Endodermal cell (in vitro differentiated cells): ENCODE measurements at regions not wholly inside any gene's neighbourhood (a gene's known extent, or its start where the extent isn't known, plus 50 kb on each side); places are given as distances from the start of the nearest gene placed in this dataset.
"Not testable (repeated sequence)": the region's sequence is repeated elsewhere in the genome, so short reads cannot be mapped to it uniquely, and the experiment has no call there.

Experiments used
- DNase-seq: peaks from one replicate; pipeline ENCODE4 v3.0.0-alpha.2; 2017
- H3K27ac ChIP-seq: 2 replicates; pipeline ENCODE4 v1.5.1; 2013; ENCODE audit warnings: mild to moderate bottlenecking, low read depth, low read length, moderate library complexity
- H3K27me3 ChIP-seq: 2 replicates; pipeline ENCODE4 v1.6.1; 2013; ENCODE audit warnings: mild to moderate bottlenecking, low read length, moderate library complexity; ENCODE audit not compliant: insufficient read depth, control insufficient read depth, poor library complexity, severe bottlenecking
- H3K36me3 ChIP-seq: 2 replicates; pipeline ENCODE4 v1.7.0; 2013; ENCODE audit warnings: mild to moderate bottlenecking, low read length, moderate library complexity; ENCODE audit not compliant: control insufficient read depth, insufficient read depth
- H3K4me1 ChIP-seq: one replicate; pipeline ENCODE4 v1.7.0; 2013; ENCODE audit warnings: low read length; ENCODE audit not compliant: control insufficient read depth, insufficient read depth
- H3K4me3 ChIP-seq: 2 replicates; pipeline ENCODE4 v1.5.1; 2013; ENCODE audit warnings: mild to moderate bottlenecking, low read length, moderate library complexity
- H3K9ac ChIP-seq: 2 replicates; pipeline ENCODE4 v1.6.1; 2013; ENCODE audit warnings: mild to moderate bottlenecking, low read length, moderate library complexity; ENCODE audit not compliant: poor library complexity, severe bottlenecking; ENCODE audit errors: extremely low read depth
- H3K9me3 ChIP-seq: 2 replicates; pipeline ENCODE4 v1.6.1; 2013; ENCODE audit warnings: mild to moderate bottlenecking, low read length, moderate library complexity; ENCODE audit not compliant: control insufficient read depth
- H3K27ac Mint-ChIP-seq: 2 replicates; pipeline ENCODE4 v1.8.0; 2020; ENCODE audit warnings: mixed read lengths
- H3K27me3 Mint-ChIP-seq: 2 replicates; pipeline ENCODE4 v1.8.0; 2021; ENCODE audit warnings: mild to moderate bottlenecking, mixed read lengths; ENCODE audit not compliant: insufficient read depth
- H3K36me3 Mint-ChIP-seq: 2 replicates; pipeline ENCODE4 v1.8.0; 2020; ENCODE audit warnings: low read depth, mixed read lengths
- H3K4me1 Mint-ChIP-seq: 2 replicates; pipeline ENCODE4 v1.8.0; 2020; ENCODE audit warnings: mixed read lengths
- H3K4me3 Mint-ChIP-seq: 2 replicates; pipeline ENCODE4 v1.8.0; 2020; ENCODE audit warnings: mild to moderate bottlenecking, moderate library complexity, mixed read lengths
- H3K9me3 Mint-ChIP-seq: 2 replicates; pipeline ENCODE4 v1.8.0; 2020; ENCODE audit warnings: mild to moderate bottlenecking, mixed read lengths
- CTCF ChIP-seq: fragments of 200-600 bp; sonication (generic); conservative IDR thresholded peaks from 2 replicates; pipeline ENCODE4 v1.5.0; 2021; ENCODE audit warnings: antibody characterized with exemption, mild to moderate bottlenecking
- WGBS, 2 experiments: methylation state at CpG; one replicate each; pipeline versions ENCODE4 v1.1.5 to v1.1.7; 2013; ENCODE audit warnings: missing lambda C conversion rate in 2 of 2, mixed read lengths in 1 of 2; ENCODE audit not compliant: insufficient coverage in 1 of 2, insufficient read length in 1 of 2; 5-methylcytosine and 5-hydroxymethylcytosine counted together

DNA sequence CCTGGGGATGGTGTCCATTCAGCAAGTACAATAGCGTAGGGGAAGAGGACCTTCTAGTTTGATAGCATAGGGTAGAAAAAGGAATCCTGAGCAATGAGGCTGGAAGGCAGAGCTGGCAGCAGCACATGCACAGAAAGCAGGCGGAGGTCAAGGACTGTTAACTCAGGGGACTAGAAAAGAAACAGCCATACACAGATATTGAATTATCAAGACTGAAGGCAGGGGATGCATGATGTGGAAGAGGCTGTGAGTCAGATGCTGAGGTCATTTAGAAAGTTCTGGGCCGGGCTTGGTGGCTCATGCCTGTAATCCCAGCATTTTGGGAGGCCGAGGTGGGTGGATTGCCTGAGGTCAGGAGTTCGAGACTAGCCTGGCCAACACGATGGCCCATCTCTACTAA is 65.6 kb downstream of the OPTC start:
- TF ChIP-seq CTCF = no peak
- Mint-ChIP-seq H3K4me3 (no peak overlapping the region), H3K27me3 (peaks cover 1% of the 10 kb centered on the region), H3K27ac (no peak overlapping the region), H3K36me3 (no peaks in the 10 kb centered on the region), H3K4me1 (peaks cover 39% of the 10 kb centered on the region), H3K9me3 (no peaks in the 10 kb centered on the region)
- Histone ChIP-seq H3K4me1 (peaks cover 7% of the 10 kb centered on the region), H3K9ac (no peak overlapping the region), H3K27ac (no peak overlapping the region), H3K27me3 (no peaks in the 10 kb centered on the region), H3K4me3 (no peak overlapping the region), H3K36me3 (no peaks in the 10 kb centered on the region), H3K9me3 (no peaks in the 10 kb centered on the region)
- 81 to 89% methylated on average over 5 to 6 of the region's 6 CpGs for WGBS, 2 experiments
- no peak for DNase-seq

DNA sequence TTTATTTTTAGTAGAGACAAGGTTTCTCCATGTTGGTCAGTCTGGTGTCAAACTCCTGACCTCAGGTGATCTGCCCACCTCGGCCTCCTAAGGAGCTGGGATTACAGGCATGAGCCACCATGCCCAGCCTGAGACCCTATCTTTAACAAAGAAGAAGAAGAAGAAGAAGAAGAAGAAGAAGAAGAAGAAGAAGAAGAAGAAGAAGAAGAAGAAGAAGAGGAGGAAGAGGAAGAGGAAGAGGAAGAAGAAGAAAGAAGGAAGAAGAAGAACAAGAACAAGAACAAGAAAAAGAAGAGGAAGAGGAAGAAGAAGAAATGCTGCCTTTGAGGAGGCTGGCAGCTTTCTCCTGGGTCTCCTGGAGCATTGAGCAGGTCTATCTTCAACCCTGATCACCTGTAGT is 64.9 kb upstream of the ATP2B4 start:
- 92% methylated on average over 1 of the region's 1 CpG; no CpG with 5 or more reads in 1 of the 2 experiments for WGBS, 2 experiments
- H3K4me1 Mint-ChIP-seq = peaks cover 25% of the 10 kb centered on the region
- H3K9me3 Mint-ChIP-seq, DNase-seq, H3K36me3 ChIP-seq, H3K27me3 ChIP-seq, H3K9ac ChIP-seq, H3K4me1 ChIP-seq, H3K27ac ChIP-seq, H3K4me3 ChIP-seq, H3K27me3 Mint-ChIP-seq, H3K9me3 ChIP-seq, H3K4me3 Mint-ChIP-seq, H3K36me3 Mint-ChIP-seq, H3K27ac Mint-ChIP-seq: not testable (repeated sequence)

DNA sequence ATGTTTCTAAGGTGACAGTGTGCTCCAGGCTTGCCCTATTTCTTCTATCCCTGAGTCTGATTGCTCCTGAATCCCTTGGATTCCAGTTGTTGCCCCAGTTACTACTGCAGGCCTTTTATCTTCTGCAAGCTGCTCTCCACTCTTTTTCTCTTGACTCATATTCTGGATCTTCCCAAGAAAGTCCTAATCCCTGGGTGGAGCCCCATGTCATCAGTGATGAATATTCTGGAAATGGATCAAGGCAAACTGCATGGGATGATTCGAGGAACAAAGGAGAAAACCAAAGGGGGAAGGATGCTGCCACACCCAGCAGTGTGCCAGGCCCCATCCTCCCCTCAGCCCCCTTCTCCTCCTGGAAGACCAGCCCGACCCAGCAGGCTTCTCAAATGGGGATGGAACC is 63.3 kb upstream of the ATP2B4 start:
- H3K4me3 ChIP-seq = no peak overlapping the region
- H3K4me1 Mint-ChIP-seq = peaks cover 12% of the 10 kb centered on the region
- WGBS, 2 experiments = 92% methylated on average over 2 of the region's 2 CpGs; no CpG with 5 or more reads in 1 of the 2 experiments
- H3K4me3 Mint-ChIP-seq = no peak overlapping the region
- H3K27ac ChIP-seq = no peak overlapping the region
- H3K36me3 ChIP-seq = no peaks in the 10 kb centered on the region
- no peaks in the 10 kb centered on the region for H3K9me3 ChIP-seq
- H3K27ac Mint-ChIP-seq = no peak overlapping the region
- no peak overlapping the region for H3K9ac ChIP-seq
- H3K4me1 ChIP-seq = no peaks in the 10 kb centered on the region
- TF ChIP-seq CTCF = no peak
- H3K36me3 Mint-ChIP-seq = no peaks in the 10 kb centered on the region
- H3K27me3 Mint-ChIP-seq = peaks cover 1% of the 10 kb centered on the region
- no peak for DNase-seq
- H3K9me3 Mint-ChIP-seq = no peaks in the 10 kb centered on the region
- H3K27me3 ChIP-seq = no peaks in the 10 kb centered on the region

- no peaks in the 10 kb centered on the region for H3K9me3 Mint-ChIP-seq
- Histone ChIP-seq H3K4me3 (no peak overlapping the region), H3K9ac (no peak overlapping the region), H3K36me3 (no peaks in the 10 kb centered on the region), H3K4me1 (no peaks in the 10 kb centered on the region), H3K27ac (no peak overlapping the region), H3K9me3 (no peaks in the 10 kb centered on the region), H3K27me3 (no peaks in the 10 kb centered on the region)
- no peak overlapping the region for H3K4me3 Mint-ChIP-seq
- WGBS, 2 experiments = 97 to 98% methylated on average over 5 of the region's 5 CpGs
- H3K27me3 Mint-ChIP-seq = peaks cover 3% of the 10 kb centered on the region
- H3K4me1 Mint-ChIP-seq = peaks cover 6% of the 10 kb centered on the region
- H3K36me3 Mint-ChIP-seq = no peaks in the 10 kb centered on the region
- no peak for DNase-seq
- no peak overlapping the region for H3K27ac Mint-ChIP-seq
- TF ChIP-seq CTCF = no peak
Observed at GRCh38 chr1:203564024-203564423, 62.6 kb upstream of the ATP2B4 start.
